IPS-NIHi7 (cell line): ENCODE measurements at regions not wholly inside any gene's neighbourhood (a gene's known extent, or its start where the extent isn't known, plus 50 kb on each side); places are given as distances from the start of the nearest gene placed in this dataset.
"Not testable (repeated sequence)": the region's sequence is repeated elsewhere in the genome, so short reads cannot be mapped to it uniquely, and the experiment has no call there.

ENCODE experiments used
- DNase-seq: peaks from one replicate; pipeline ENCODE4 v3.0.0; 2012; ENCODE audit warnings: mixed read lengths; ENCODE audit errors: extremely low spot score

DNA sequence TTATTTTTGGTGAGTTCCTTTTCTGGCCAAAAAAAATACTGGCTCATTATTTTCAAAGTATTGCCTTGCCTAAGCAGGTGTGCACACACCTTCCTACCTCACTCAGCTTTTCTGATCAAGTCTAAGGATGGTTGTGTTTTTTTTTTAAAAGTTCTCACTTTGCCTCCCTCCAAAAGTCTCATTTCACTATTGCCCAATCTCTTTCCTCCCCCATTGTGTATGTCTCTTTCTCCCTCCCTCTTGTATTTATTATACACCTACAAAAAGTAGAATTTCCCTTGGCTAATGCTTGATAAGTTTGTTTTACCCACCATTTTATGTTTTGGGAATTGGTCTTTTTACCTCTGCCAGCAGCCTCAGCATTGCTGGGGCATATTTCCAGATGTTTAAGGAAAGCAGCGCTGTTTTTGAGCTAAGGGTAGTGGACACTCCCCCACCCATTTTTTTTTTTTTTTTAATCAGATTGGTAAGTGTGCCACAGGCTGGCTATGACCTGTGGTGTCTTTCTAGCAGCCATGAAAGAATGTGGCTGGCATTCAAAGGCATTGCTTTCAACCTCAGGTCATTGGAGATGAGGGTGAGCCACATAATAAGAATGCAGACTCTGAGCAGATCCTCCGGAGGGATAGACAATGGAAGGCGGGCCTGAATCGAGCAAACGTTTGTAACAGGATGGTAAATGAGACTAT, 668.6 kb downstream of the UTRN start:
- peak; percentile 20 for DNase-seq

DNA sequence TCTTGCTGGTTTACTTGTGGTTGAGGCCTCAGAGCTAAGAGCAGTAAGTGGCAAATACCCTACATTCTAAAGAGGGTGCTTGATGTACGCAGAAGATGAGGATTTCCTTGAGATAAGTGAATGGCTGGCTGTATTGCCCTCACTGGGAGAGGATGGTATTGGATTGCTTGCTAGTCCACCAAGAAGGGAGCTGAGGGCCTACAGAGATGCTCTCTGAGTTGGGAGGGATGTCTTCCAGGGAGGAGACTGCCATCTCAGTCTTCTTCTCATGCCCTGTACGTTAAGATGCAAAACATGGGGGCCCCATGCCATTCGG, 669.1 kb downstream of the UTRN start:
- DNase-seq: no peak

DNA sequence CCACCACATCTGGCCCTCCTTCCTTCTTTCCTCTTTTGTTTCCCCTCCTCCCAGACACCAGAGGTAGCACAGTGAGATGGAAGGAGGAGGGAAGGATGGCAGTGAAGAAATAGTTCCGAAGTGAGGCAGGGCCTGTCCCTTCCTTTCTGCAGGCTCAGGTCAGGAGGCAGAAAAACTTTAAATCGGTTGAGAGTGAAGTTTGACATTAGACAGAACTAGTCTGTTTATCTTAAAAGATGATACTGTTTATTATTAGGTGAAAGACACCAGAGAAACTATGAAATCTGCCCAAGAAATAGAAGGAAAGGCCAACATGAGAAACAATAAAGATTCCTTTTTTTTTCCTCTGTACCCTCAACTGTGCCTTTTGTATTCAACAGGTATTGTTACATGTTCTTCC, 670.3 kb downstream of the UTRN start:
- no peak for DNase-seq

DNA sequence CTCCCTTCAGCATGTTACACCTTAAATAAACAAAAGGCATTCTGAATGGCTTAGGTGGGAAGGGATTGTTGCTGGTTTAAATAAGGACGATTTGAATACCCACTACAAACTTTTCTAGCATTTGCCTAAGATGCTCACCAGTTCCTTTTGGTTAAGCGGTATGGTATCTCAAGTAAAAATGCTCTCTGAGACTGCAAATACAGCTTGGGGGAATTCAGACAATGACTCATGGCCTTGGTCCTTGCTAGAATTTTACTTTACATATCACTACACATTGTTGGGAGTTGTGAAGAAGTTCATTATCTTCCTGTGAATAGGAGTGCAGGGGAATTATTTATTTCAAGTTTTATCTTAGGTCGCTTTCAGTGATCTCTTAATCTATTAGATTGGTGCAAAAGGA, 670.7 kb downstream of the UTRN start:
- DNase-seq: no peak

DNA sequence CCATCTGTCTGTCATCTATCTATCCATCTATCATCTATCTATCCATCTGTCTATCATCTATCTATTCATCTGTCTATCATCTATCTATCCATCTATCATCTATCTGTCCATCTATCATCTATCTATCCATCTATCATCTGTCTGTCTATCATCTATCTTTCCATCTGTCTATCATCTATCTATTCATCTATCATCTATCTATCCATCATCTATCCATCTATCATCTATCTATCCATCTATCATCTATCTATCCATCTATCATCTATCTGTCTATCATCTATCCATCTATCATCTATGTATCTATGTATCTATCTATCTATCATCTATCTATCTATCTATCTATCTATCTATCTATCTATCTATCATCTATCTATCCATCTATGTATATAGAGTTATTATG, 671.6 kb downstream of the UTRN start:
- not testable (repeated sequence) for DNase-seq

DNA sequence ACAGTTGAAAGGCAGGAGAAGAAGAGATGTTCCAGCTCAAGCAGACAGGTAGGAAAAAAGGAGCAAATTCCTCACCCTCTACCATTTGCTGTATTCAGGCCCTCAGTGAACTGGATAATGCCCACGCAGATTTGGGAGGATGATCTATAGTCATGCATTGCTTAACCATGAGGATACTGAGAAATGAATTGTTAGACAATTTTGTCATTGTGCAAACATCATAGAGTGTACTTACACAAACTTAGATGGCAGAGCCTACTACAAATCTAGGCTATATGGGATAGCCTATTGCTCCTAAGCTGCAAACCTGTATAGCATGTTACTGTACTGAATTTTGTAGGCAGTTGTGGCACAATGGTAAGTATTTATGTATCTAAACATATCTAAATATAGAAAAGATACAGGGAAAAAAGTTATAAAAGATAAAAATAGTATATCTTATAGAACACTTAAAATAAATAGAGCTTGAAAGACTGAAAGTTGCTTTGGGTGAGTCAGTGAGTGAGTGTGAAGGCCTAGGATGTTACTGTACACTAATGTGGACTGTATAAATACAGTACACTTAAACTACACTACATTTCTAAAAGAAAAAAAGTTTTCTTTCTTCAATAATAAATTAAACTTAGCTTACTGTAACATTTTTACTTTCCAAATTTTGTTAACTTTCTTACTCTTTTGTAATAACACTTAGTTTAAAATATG, 672.3 kb downstream of the UTRN start:
- DNase-seq: no peak

DNA sequence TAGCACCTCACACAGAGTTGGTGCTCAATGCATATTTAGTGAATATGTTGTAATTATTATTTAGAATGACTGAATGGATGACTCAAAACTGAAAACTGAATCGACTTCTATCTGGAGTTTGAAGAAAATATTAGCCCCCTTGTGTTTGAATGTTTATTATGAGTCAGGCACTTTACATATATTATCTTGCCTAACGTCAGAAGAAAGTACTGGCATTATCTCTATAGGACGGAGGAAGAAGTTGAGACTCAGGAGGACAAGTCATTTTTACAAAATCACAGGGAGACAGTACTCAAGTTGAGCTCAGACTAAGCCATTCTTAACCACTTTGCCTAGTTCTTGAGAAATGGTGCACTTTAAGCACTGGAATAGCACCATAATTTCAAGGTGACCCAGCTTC, 684.0 kb downstream of the UTRN start:
- DNase-seq: no peak

DNA sequence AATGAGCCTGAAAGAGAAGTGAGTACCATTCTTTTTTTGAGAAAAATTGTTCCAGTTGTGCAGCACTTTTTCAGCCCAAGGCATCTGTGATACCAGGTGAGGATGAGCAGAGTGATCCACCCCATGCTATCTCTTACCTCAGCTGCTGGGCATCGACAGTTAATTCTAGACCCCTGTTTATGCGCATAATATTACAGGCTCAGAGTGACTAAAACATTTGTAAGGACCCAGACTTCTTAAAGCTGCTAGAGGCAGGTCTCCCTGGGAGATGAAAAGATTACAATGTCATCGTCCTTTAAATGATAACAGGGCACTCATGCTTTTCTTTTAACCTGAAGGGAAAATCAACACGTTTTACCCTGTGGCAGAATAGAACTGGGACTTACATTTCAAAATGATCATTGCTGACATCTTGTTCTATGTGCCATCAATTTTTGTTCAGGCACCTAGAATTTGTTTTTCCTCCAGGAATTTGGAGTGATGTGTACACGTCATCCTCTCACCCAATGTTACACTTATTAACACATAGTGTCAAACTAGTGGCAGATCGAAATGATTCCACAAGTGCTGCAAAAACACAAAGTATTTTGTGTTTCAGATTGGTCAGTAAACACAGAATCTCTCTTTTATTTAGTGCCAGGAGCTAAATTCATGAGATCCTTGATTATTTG, 684.6 kb downstream of the UTRN start:
- no peak for DNase-seq

DNA sequence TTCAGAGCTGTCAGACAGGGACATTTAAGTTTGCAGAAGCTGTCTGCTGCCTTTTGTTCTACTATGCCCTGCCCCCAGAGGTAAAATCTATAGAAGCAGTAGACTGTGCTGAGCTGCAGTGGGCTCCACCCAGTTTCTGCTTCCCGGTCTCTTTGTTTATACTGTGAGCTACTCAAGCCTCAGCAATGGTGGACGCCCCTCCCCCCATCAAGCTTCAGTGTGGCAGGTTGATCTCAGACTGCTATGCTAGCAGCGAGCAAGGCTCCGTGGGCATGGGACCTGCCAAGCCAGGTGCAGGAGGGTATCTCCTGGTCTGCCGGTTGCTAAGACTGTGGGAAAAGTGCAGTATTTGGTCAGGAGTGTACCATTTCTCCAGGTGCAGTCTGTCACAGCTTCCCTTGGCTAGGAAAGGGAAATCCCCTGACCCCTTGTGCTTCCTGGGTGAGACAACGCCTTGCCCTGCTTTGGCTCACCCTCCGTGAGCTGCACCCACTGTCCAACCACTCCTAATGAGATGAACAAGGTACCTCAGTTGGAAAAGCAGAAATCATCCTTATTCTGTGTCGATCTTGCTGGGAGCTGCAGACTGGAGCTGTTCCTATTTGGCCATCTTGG, 692.2 kb downstream of the UTRN start:
- DNase-seq: peak; percentile 65

DNA sequence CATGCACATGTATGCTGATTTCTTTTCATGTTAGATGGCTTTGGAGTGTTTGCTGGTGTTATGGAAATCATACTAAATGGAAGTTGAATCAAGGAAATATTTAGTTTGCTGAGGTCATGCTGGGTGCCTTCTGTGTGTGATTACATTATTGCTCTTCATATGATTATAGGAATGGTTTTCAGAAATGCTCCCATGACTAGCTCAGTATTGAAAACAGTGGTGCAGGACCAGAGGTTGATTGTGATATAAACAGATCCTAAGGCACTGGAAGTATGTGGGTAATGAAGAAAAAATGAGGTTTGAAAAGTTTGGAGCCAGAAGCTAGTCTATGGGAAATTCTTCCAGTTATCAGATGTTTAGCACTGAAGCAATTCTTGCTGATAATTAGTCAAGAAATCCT, 693.1 kb downstream of the UTRN start:
- no peak for DNase-seq

DNA sequence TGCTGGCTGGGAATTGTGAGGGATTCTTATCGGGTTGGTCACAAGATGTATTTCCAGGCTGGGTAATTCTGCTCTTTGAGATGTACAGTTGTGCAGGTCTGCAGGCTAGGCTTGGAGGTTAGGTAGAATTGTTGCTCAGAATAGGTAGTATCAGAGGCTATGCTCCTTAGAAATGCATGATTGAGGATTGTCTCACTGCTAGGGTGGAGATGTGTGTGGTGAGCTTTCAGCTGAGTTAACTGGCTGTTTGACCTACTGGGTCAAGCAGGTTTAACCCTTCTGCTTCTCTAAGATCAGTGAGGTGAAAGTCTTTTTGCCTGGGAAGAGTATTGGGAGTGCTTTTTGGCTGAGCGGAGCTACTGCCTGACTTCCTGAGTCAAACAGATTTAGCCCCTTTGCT, 701.1 kb downstream of the UTRN start:
- no peak for DNase-seq

DNA sequence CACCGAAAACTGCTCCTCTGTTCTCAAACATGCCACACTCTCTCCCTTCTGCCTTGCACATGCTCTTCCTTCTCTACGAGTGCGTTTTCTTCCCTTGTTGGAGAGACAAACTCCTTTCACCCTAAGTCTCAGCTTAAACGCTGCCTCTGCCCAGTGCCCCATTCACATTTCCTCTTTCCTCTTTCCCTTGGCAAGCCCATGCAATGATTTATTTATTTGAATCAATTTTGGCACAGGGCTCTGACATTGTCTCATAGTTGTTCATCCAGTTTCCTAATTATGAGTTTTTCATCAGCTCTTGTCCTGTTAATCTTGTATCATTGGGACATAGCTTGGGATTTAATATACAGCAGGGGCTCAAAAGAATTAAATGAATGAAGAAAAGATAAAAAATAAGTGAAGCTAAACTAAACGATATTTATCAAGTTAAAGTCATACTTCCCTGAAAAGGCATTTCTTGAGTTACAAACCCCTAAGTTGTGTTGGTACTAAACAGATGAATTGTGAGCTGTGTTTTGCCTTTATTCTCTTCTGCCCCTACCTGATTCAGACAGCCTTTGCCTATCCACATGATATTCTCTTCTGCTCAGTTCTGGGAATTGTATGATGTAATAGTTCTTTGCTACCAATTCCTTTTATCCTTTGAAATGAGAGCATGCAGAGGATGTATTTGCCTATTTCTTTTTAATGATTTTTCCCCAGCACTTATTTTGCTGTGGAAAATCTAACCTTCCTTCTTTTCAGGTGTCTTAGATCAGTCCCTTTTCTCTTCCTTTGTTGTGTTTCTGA, 704.4 kb downstream of the UTRN start:
- no peak for DNase-seq

DNA sequence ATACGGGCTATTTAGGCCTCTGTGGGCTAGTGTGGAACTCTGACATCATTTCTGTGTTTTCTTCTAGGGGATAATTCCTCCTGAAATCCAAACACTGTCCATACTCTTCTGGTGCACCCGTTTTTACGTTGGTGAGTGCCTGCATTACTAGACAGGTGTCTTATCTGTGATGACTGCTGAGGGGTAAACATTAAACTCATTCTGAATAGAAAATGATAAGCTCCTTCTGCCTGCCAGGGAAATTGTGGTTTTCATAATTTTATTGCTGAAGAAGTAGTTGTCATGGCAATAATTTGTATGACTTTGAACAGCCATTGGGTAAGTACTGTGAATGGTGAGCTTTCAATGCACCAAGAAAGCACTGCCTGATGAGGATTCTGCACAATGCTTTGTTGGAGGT, 705.6 kb downstream of the UTRN start:
- DNase-seq: no peak

DNA sequence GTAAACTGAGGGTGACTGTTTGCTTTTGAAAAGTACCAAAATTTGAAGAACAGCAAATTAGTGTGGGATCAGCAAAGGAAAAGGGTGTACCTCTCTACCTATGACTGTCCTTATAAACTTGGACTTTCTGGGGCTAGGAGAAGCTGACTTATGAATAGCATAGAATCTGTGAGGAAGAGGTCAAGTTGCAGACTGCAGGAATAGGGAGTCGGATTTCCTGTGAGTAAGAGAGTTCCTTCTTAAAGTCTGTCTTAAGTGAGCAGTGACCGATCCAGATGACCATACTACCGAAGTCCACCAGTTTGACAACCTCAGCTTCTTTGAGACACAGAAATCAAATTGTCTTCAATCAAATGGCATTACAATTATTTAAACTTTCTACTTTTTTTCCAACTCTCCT, 708.7 kb downstream of the UTRN start:
- no peak for DNase-seq

DNA sequence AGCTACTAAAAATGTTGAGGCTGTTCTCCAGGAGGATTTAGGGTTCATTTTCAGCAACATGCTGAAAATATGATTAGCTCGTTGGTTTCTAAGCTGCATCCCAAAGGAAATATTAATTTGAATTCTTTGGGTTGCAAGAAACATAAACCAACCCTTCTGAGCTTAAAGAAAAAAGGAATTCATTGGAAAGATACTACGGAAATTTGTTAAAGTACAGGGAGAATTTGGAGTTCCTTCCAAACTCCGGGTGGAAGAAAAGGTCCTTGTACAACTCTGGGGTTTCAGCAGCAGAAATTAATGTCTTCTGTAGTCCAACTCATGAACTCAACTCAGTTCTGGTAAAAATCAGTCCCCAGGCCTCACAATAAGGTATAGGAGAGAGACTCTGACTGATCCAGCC, 712.9 kb downstream of the UTRN start:
- no peak for DNase-seq

DNA sequence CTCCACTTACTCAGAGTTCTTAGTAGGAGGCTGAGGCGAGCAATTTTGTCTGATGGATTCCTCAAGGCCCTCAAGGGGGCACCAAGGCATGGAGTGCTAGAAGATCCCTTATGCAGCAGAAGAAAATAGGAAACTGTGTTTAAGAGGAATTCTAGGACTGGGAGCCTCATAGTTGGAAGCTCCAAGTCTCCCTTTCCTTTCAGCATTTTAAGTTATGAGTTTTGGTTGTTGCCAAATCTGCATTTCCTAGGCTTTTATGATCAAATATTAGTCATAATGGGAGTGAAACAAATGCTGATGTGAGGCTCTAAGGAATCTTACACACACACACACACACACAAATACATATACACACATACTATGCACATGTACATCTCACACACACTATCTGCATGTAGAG, 714.0 kb downstream of the UTRN start:
- no peak for DNase-seq

DNA sequence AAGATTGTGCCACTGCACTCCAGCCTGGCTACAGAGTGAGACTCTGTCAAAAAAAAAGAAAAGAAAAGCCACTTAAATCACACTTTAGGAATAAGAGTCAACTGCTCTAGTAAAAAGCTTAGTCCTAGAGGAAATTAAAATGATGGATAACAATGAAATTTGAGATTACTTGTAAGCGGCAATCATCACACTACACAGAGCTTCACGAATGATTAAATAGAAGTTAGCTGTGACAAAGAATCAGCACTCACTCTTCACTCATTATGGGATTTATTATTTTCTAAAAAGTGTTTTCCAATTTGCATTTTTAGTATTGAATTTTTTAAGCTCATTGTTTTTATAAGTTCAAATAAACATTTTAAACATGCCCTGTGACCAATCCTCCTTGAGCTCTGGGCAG, 718.0 kb downstream of the UTRN start:
- no peak for DNase-seq

DNA sequence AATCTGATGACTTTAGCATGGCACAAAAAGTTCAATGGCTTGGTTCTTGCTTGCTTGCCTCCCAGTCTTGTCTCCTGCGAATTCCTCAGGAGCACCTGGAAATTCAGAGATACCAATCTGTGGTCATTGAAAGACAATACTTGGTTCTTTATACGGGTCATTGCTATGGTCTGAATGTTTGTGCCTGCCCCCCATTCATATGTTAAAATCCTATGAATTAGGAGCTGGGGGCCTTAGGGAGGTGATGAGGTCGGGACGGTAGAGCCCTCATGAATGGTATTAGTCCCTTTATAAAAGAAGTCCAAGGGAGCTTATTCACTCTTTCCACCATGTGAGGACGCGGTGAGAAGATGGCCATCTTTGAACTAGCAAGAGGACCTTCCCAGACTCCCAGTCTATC, 721.8 kb downstream of the UTRN start:
- no peak for DNase-seq

DNA sequence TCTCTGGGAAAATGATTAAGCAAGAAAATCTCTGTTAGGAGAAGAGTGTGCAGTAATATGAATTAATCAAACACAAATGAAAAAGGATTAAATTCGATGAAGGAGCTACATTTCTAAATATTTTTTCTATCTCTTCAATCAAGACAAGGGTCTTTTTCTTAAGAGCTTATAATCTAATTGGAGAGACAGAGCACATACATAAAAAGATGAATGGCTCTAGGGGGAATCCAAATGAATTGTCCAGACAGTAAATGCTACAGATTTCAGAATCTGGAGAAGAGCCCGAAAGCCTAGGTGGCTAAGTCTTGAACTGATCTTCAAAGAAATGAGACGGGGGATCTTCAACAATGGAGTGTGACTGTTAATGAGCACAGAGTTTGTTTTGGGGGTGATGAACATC, 723.6 kb downstream of the UTRN start:
- no peak for DNase-seq

DNA sequence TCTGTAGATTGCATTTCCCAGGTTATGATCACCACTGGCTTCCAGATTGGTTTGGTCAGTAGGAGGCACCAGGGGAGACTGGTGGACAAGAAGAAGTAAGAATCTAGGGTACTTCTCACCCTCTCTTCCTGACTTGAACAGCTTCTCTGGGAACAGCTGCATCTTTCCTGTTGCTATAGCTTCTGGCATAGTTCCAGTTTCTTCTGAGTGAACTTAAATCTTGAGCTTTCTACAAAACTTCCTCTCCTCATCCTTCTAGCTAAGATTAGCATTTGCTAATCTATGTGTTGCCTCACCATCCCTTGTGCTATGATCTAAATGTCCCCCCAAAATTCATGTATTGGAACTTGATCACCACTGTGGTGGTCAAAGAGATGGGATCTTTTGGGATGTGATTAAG, 724.6 kb downstream of the UTRN start:
- no peak for DNase-seq

DNA sequence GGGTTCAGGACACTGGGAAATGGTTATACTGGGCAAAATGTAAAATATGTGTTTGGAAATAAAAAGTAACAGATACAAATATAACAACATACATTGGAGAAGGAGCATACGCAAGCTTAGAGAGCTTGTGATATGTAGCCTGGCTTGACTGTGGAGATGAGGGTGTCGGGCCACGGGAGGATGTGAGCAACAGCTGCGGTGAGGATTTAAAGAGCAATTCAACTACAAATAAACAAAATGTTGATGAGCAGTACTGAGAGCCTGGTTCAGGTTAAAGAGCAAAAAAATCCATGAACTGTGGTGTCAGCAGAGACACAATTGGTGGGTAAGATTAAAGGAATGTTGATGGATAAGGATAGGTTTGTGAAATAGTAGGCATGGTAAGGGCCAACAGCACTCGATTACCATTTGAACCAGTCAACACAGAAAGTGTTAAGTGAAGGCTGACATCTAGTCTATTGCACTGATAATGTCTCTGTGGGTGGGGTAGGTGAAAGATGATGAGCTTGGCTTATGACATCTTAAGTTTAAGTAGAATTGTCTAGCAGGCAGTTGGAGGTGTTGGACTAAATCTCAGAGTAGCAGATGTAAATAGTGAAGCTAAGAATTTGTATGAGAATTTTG, 723.2 kb downstream of the EPM2A start:
- no peak for DNase-seq
